ENCODE measurements at regions not wholly inside any gene's neighbourhood (a gene's known extent, or its start where the extent isn't known, plus 50 kb on each side); places are given as distances from the start of the nearest gene placed in this dataset.

GRCh38 chr7:55304018-55304762 is 60.9 kb upstream of the LANCL2 start:
- TF ChIP-seq CTCF (IDR thresholded peaks at IDR 0.05) (no peak), POLR2A (IDR thresholded peaks at IDR 0.05) (no peak), POLR2AphosphoS5 (IDR thresholded peaks at IDR 0.05; ENCODE audit: insufficient read depth in 1 of 2, low read depth in 1 of 2) (no peak)

All from vagina (tissue), 2 donors.